ENCODE measurements at regions not wholly inside any gene's neighbourhood (a gene's known extent, or its start where the extent isn't known, plus 50 kb on each side); places are given as distances from the start of the nearest gene placed in this dataset.
"Not testable (repeated sequence)": the region's sequence is repeated elsewhere in the genome, so short reads cannot be mapped to it uniquely, and the experiment has no call there.

GRCh38 chr17:20825539-20825938 lies 217.3 kb downstream of the USP22 start:
- no peak overlapping the region for H3K4ac ChIP-seq (ENCODE audit: low read depth, low read length)
- H3K27me3 ChIP-seq (ENCODE audit: insufficient read depth, low read length) = no peaks in the 10 kb centered on the region
- H2BK20ac ChIP-seq (ENCODE audit: low read depth, low read length, poor library complexity, severe bottlenecking) = no peak overlapping the region
- H3K4me1 ChIP-seq (ENCODE audit: insufficient read depth, low read length) = no peaks in the 10 kb centered on the region; the same call in 1 of the 2 replicates
- TF ChIP-seq CTCF (conservative IDR thresholded peaks at IDR 0.05) = no peak
- H3K4me2 ChIP-seq (ENCODE audit: insufficient read depth, insufficient read length, low read length) = no peak overlapping the region
- no peak overlapping the region for H3K9ac ChIP-seq (ENCODE audit: extremely low read depth, insufficient read length, low read length)
- H3K79me1 ChIP-seq (ENCODE audit: insufficient read depth, low read depth, low read length, poor library complexity, severe bottlenecking) = no peaks in the 10 kb centered on the region
- no peak overlapping the region for H4K8ac ChIP-seq (replicated peaks; ENCODE audit: insufficient read length, low read depth, low read length)
- H3K27ac ChIP-seq (ENCODE audit: insufficient read length, low read depth, low read length) = no peak overlapping the region
- H3K79me2 ChIP-seq (ENCODE audit: insufficient read depth, low read length) = no peaks in the 10 kb centered on the region
- no peak overlapping the region for H3T11ph ChIP-seq (ENCODE audit: low read length)
- H4K91ac ChIP-seq (ENCODE audit: insufficient read length, low read depth, low read length) = no peak overlapping the region
- DNase-seq = no peak
- H3K9me3 ChIP-seq (ENCODE audit: control insufficient read depth, low read depth, low read length) = no peaks in the 10 kb centered on the region
- Mint-ChIP-seq H3K4me3 (no peak overlapping the region), H3K9me3 (peaks cover 0 to 3% of the 10 kb centered on the region in 2 experiments; a peak in 2 of 5 replicates), H3K27me3 (ENCODE audit: low read depth) (no peaks in the 10 kb centered on the region; the same call in 1 of the 2 replicates), H3K4me1 (peaks cover 0 to 3% of the 10 kb centered on the region in 2 experiments; a peak in 1 of 4 replicates), H3K27ac (no peak overlapping the region; a peak in 1 of 7 replicates), H3K36me3 (ENCODE audit: insufficient read depth in 1 of 3, low read depth in 3 of 3) (no peaks in the 10 kb centered on the region; a peak in 1 of 7 replicates)
- no peak overlapping the region for H2BK15ac ChIP-seq (ENCODE audit: low read depth, low read length)
- no peak overlapping the region for H2BK120ac ChIP-seq (ENCODE audit: low read depth, low read length, poor library complexity, severe bottlenecking)
- no peak overlapping the region for H2BK12ac ChIP-seq (ENCODE audit: insufficient read length, low read depth, low read length)
- no peaks in the 10 kb centered on the region for H3K23me2 ChIP-seq (ENCODE audit: insufficient read length, low read depth, low read length, poor library complexity, severe bottlenecking)
- no peak overlapping the region for H3K14ac ChIP-seq (ENCODE audit: insufficient read depth, low read length)
- H3K56ac ChIP-seq (ENCODE audit: insufficient read length, low read depth, low read length) = no peak overlapping the region
- no peak overlapping the region for H2AK5ac ChIP-seq (ENCODE audit: insufficient read length, low read length)
- no CpG with 5 or more reads among the region's 9 CpGs for WGBS (ENCODE audit: extremely low coverage, insufficient read length, low lambda C conversion rate)
- H4K20me1 ChIP-seq (ENCODE audit: control insufficient read depth, insufficient read depth, insufficient read length) = no peaks in the 10 kb centered on the region
- no peak overlapping the region for H3K18ac ChIP-seq (ENCODE audit: insufficient read length, low read depth, low read length)
- H2AFZ ChIP-seq (ENCODE audit: low read length) = no peak overlapping the region
- no peak overlapping the region for H2BK5ac ChIP-seq (ENCODE audit: insufficient read length, low read length)
- H3K23ac ChIP-seq (ENCODE audit: insufficient read length, low read depth, low read length) = no peak overlapping the region
- no peak overlapping the region for H4K5ac ChIP-seq (ENCODE audit: insufficient read length, low read depth, low read length)

- H3K27ac ChIP-seq (ENCODE audit: insufficient read length, low read depth, low read length); H3K27me3 ChIP-seq (ENCODE audit: insufficient read depth, low read length); H2BK12ac ChIP-seq (ENCODE audit: insufficient read length, low read depth, low read length); H3K18ac ChIP-seq (ENCODE audit: insufficient read length, low read depth, low read length); H4K5ac ChIP-seq (ENCODE audit: insufficient read length, low read depth, low read length); H3K4me2 ChIP-seq (ENCODE audit: insufficient read depth, insufficient read length, low read length); H2BK15ac ChIP-seq (ENCODE audit: low read depth, low read length); H3K27ac Mint-ChIP-seq; H3K4me3 Mint-ChIP-seq; H3K79me2 ChIP-seq (ENCODE audit: insufficient read depth, low read length); DNase-seq; H4K8ac ChIP-seq (replicated peaks; ENCODE audit: insufficient read length, low read depth, low read length); H3K23me2 ChIP-seq (ENCODE audit: insufficient read length, low read depth, low read length, poor library complexity, severe bottlenecking); H3K4me1 ChIP-seq (ENCODE audit: insufficient read depth, low read length); H2AFZ ChIP-seq (ENCODE audit: low read length); H3K9me3 ChIP-seq (ENCODE audit: control insufficient read depth, low read depth, low read length); H3K36me3 Mint-ChIP-seq (ENCODE audit: insufficient read depth in 1 of 3, low read depth in 3 of 3); H3K14ac ChIP-seq (ENCODE audit: insufficient read depth, low read length); H3K4me1 Mint-ChIP-seq; H2BK20ac ChIP-seq (ENCODE audit: low read depth, low read length, poor library complexity, severe bottlenecking); H3K56ac ChIP-seq (ENCODE audit: insufficient read length, low read depth, low read length); H3K23ac ChIP-seq (ENCODE audit: insufficient read length, low read depth, low read length); H3K9me3 Mint-ChIP-seq; H2BK120ac ChIP-seq (ENCODE audit: low read depth, low read length, poor library complexity, severe bottlenecking); H4K91ac ChIP-seq (ENCODE audit: insufficient read length, low read depth, low read length); H3K79me1 ChIP-seq (ENCODE audit: insufficient read depth, low read depth, low read length, poor library complexity, severe bottlenecking); H2BK5ac ChIP-seq (ENCODE audit: insufficient read length, low read length); H2AK5ac ChIP-seq (ENCODE audit: insufficient read length, low read length); H3K9ac ChIP-seq (ENCODE audit: extremely low read depth, insufficient read length, low read length); H3T11ph ChIP-seq (ENCODE audit: low read length); H3K4ac ChIP-seq (ENCODE audit: low read depth, low read length); H4K20me1 ChIP-seq (ENCODE audit: control insufficient read depth, insufficient read depth, insufficient read length): not testable (repeated sequence)
- WGBS (ENCODE audit: extremely low coverage, insufficient read length, low lambda C conversion rate) = no CpG with 5 or more reads among the region's 23 CpGs
- peaks cover 21% of the 10 kb centered on the region for H3K27me3 Mint-ChIP-seq (ENCODE audit: low read depth)
These were observed 202.4 kb downstream of the USP22 start for GRCh38 chr17:20840453-20840852.

All from H9 (cell line).